ENCODE measurements at regions not wholly inside any gene's neighbourhood (a gene's known extent, or its start where the extent isn't known, plus 50 kb on each side); places are given as distances from the start of the nearest gene placed in this dataset.

DNA sequence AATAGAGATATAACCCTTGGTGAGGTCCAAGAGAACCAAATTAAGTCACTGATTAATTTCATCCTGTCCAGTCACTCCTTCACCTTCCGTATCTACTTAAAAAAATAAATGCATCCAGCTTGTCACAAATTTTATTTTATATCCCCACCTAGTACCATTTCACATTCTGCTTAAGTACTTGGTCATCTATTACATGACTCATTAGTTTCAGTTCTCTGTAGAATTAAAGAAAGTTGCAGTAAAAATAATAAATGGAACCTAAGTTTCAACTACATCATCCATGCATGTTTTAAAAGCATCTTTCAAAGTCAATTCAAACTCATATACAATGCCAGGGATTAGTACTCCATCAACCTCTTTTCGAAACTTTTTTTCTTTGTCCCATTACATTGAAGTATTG, 130.2 kb downstream of the SH2D1A start:
- TF ChIP-seq CTCF (IDR thresholded peaks at IDR 0.05) (no peak), POLR2A (IDR thresholded peaks at IDR 0.05) (no peak)

Data from adrenal gland (tissue), 5 donors.